Prostate gland (tissue), 2 donors: ENCODE measurements at regions not wholly inside any gene's neighbourhood (a gene's known extent, or its start where the extent isn't known, plus 50 kb on each side); places are given as distances from the start of the nearest gene placed in this dataset.

Experiments
- POLR2A ChIP-seq: fragments of 450-650 bp; IDR thresholded peaks from one replicate; pipeline ENCODE4 v1.6.1; 2016; ENCODE audit warnings: antibody characterized with exemption, mild to moderate bottlenecking
- POLR2AphosphoS5 ChIP-seq: sonication (generic); formaldehyde crosslinking; IDR thresholded peaks from one replicate; pipeline ENCODE4 v1.6.1; 2017; ENCODE audit warnings: antibody characterized with exemption
- TF ChIP-seq, protein P1 (sequence below), 4 experiments: fragments of 200-600 bp in 2 of 4; fragments of 450-650 bp in 2 of 4; sonication (generic) in 2 of 4; IDR thresholded peaks; 1 replicate in 3 of 4; 2 replicates in 1 of 4; pipeline ENCODE4 v1.5.1; 2016 to 2019; ENCODE audit warnings: antibody characterized with exemption in 4 of 4, mild to moderate bottlenecking in 2 of 4, moderate library complexity in 2 of 4

DNA sequence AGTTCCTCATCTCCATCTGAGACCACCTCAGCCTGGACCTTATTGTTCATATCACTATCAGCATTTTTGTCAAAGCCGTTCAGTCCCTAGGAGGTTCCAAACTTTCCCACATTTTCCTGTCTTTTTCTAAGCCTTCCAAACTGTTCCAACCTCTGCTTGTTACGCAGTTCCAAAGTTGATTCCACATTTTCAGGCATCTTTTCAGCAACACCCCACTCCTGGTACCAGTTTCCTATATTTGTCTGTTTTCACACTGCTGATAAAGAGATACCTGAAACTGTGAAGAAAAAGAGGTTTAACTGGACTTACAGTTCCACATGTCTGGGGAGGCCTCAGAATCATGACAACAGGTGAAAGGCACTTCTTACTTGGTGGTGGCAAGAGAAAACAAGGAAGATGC, 622.1 kb downstream of the MAT2B start:
- TF ChIP-seq POLR2A (no peak), POLR2AphosphoS5 (no peak)
- TF ChIP-seq, protein P1, sequence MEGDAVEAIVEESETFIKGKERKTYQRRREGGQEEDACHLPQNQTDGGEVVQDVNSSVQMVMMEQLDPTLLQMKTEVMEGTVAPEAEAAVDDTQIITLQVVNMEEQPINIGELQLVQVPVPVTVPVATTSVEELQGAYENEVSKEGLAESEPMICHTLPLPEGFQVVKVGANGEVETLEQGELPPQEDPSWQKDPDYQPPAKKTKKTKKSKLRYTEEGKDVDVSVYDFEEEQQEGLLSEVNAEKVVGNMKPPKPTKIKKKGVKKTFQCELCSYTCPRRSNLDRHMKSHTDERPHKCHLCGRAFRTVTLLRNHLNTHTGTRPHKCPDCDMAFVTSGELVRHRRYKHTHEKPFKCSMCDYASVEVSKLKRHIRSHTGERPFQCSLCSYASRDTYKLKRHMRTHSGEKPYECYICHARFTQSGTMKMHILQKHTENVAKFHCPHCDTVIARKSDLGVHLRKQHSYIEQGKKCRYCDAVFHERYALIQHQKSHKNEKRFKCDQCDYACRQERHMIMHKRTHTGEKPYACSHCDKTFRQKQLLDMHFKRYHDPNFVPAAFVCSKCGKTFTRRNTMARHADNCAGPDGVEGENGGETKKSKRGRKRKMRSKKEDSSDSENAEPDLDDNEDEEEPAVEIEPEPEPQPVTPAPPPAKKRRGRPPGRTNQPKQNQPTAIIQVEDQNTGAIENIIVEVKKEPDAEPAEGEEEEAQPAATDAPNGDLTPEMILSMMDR (IDR thresholded peaks at IDR 0.05) = no peak
